ENCODE measurements at regions not wholly inside any gene's neighbourhood (a gene's known extent, or its start where the extent isn't known, plus 50 kb on each side); places are given as distances from the start of the nearest gene placed in this dataset.

GRCh38 chr18:75531212-75531850 lies 103.8 kb upstream of the SMIM21 start:
- DNase-seq (ENCODE audit: extremely low read depth, insufficient read length), result no peak
- Histone ChIP-seq H3K36me3 (ENCODE audit: control insufficient read depth, insufficient read depth, low read length) (no peaks in the 10 kb centered on the region), H3K4me3 (replicated peaks; ENCODE audit: low read depth, low read length) (no peak overlapping the region), H3K27me3 (replicated peaks; ENCODE audit: control insufficient read depth, insufficient read depth, low read length) (no peaks in the 10 kb centered on the region)
- no peak for TF ChIP-seq CTCF (IDR thresholded peaks at IDR 0.05; ENCODE audit: insufficient read depth, low read length, poor library complexity, severe bottlenecking)

- DNase-seq (ENCODE audit: extremely low read depth, insufficient read length), result no peak
- H3K27me3 ChIP-seq (replicated peaks; ENCODE audit: control insufficient read depth, insufficient read depth, low read length), result no peaks in the 10 kb centered on the region
- H3K4me3 ChIP-seq (replicated peaks; ENCODE audit: low read depth, low read length), result no peak overlapping the region
- H3K36me3 ChIP-seq (ENCODE audit: control insufficient read depth, insufficient read depth, low read length), result no peaks in the 10 kb centered on the region
- no peak for TF ChIP-seq CTCF (IDR thresholded peaks at IDR 0.05; ENCODE audit: insufficient read depth, low read length, poor library complexity, severe bottlenecking)
Measured at GRCh38 chr18:75530566-75531211, 103.2 kb upstream of the SMIM21 start.

GRCh38 chr18:75530118-75530517 lies 102.6 kb upstream of the SMIM21 start:
- Histone ChIP-seq H3K27me3 (replicated peaks; ENCODE audit: control insufficient read depth, insufficient read depth, low read length) (no peaks in the 10 kb centered on the region; the same call in 1 of the 2 replicates), H3K4me3 (replicated peaks; ENCODE audit: low read depth, low read length) (no peak overlapping the region), H3K36me3 (ENCODE audit: control insufficient read depth, insufficient read depth, low read length) (no peaks in the 10 kb centered on the region)
- no peak for DNase-seq (ENCODE audit: extremely low read depth, insufficient read length)
- no peak for TF ChIP-seq CTCF (IDR thresholded peaks at IDR 0.05; ENCODE audit: insufficient read depth, low read length, poor library complexity, severe bottlenecking)

- Histone ChIP-seq H3K4me3 (replicated peaks; ENCODE audit: low read depth, low read length) (no peak overlapping the region), H3K36me3 (ENCODE audit: control insufficient read depth, insufficient read depth, low read length) (no peaks in the 10 kb centered on the region), H3K27me3 (replicated peaks; ENCODE audit: control insufficient read depth, insufficient read depth, low read length) (no peaks in the 10 kb centered on the region; the same call in 1 of the 2 replicates)
- TF ChIP-seq CTCF (IDR thresholded peaks at IDR 0.05; ENCODE audit: insufficient read depth, low read length, poor library complexity, severe bottlenecking), result no peak
- no peak for DNase-seq (ENCODE audit: extremely low read depth, insufficient read length)
Measured at GRCh38 chr18:75529394-75529793, 101.9 kb upstream of the SMIM21 start.

GRCh38 chr18:75527848-75528685 lies 100.6 kb upstream of the SMIM21 start:
- no peak for TF ChIP-seq CTCF (IDR thresholded peaks at IDR 0.05; ENCODE audit: insufficient read depth, low read length, poor library complexity, severe bottlenecking)
- no peaks in the 10 kb centered on the region for H3K36me3 ChIP-seq (ENCODE audit: control insufficient read depth, insufficient read depth, low read length)

More at GRCh38 chr18:75527848-75528685, 100.6 kb upstream of the SMIM21 start:
- Histone ChIP-seq H3K27me3 (replicated peaks; ENCODE audit: control insufficient read depth, insufficient read depth, low read length) (no peaks in the 10 kb centered on the region; the same call in 1 of the 2 replicates), H3K4me3 (replicated peaks; ENCODE audit: low read depth, low read length) (no peak overlapping the region)
- no peak for DNase-seq (ENCODE audit: extremely low read depth, insufficient read length)
